Activated naive CD8-positive, alpha-beta T cell treated with anti-CD3 and anti-CD28 coated beads, Interleukin-2, amount 50 U/mL, for 16 hours (primary cell): ENCODE measurements at regions not wholly inside any gene's neighbourhood (a gene's known extent, or its start where the extent isn't known, plus 50 kb on each side); places are given as distances from the start of the nearest gene placed in this dataset.
"Not testable (repeated sequence)": the region's sequence is repeated elsewhere in the genome, so short reads cannot be mapped to it uniquely, and the experiment has no call there.

ENCODE experiments used
- DNase-seq: peaks from one replicate; pipeline ENCODE4 v3.0.0-alpha.2; 2020; ENCODE audit warnings: low read depth, low spot score

GRCh38 chr1:199780948-199781670, 246.4 kb upstream of the NR5A2 start:
- DNase-seq, result no peak

- no peak for DNase-seq
These were observed 243.2 kb upstream of the NR5A2 start for GRCh38 chr1:199784138-199784895.

DNA sequence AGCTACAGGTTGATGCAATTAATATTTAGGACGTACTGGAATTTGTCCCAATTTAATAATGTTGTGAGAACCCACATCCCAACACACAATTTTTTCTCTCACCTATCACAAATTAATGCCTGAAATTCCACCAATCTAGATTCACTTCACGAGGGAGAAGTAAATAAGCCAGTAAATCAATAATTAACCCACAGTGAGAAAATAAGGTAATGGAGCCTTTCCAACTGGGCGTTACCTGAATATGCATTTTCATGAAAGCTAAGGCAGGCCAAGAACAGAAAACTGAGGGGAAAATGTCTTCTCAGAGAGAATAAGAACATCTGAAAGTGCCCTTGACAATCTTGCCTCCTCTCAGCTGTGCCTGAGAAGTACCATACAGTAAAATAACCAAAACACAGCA, 240.8 kb upstream of the NR5A2 start:
- no peak for DNase-seq

- DNase-seq, result no peak
These were observed 238.4 kb upstream of the NR5A2 start for GRCh38 chr1:199789141-199789540.

GRCh38 chr1:199791495-199791894, 236.0 kb upstream of the NR5A2 start:
- no peak for DNase-seq

- no peak for DNase-seq
These were observed 234.6 kb upstream of the NR5A2 start for GRCh38 chr1:199792874-199793273.

DNA sequence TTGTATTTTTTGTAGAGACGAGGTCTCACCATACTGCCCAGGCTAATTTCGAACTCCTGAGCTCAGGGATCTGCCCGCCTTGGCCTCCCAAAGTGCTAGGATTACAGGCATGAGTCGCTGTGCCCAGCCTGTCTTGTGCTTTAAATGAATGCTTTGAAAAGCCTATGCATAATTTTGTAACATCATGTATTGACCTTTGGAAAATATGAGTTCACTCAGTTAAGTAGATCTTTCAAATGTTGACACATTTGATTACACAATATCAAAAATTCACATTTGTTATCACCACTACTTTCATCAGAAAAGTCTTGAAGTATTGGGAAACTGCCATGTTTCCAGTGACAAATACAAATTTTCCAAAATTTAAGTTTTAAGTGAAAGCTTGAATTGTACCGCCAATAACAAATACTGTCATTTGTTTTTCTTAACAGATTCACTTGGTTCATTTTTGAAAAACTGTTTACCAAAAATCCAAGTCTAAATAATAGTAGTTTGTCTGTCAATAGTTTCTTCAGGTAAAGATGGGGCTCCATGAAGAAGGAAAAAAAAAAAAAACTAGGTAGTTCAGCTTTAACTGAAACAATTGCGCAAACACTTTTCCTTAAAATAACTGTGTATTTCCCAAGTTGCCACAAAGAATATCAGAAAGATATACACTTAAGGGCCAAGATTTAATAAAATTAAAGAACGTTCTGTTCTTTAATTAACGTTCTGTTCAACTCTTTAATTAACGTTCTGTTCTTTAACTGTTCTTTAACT, 233.2 kb upstream of the NR5A2 start:
- no peak for DNase-seq

- no peak for DNase-seq
These were observed 228.4 kb upstream of the NR5A2 start for GRCh38 chr1:199799116-199799515.

DNA sequence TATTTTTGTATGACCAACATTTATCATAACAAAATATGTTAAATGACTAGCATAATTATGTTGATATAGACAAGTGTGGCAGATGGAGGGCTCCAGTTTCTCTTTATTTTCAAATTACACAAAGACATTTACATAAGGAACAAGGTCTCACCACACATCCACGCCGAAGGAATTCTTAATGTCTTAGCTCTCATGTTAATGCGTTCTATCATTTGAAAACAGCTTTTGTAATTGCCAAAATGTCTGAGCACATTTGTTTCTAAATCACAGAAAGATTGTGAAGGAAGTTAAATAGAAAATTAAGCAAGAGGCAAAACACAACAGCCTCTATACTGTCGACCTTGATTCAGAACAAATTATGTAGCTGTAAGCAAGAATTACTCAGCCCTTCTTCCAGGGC, 223.0 kb upstream of the NR5A2 start:
- DNase-seq, result no peak

DNA sequence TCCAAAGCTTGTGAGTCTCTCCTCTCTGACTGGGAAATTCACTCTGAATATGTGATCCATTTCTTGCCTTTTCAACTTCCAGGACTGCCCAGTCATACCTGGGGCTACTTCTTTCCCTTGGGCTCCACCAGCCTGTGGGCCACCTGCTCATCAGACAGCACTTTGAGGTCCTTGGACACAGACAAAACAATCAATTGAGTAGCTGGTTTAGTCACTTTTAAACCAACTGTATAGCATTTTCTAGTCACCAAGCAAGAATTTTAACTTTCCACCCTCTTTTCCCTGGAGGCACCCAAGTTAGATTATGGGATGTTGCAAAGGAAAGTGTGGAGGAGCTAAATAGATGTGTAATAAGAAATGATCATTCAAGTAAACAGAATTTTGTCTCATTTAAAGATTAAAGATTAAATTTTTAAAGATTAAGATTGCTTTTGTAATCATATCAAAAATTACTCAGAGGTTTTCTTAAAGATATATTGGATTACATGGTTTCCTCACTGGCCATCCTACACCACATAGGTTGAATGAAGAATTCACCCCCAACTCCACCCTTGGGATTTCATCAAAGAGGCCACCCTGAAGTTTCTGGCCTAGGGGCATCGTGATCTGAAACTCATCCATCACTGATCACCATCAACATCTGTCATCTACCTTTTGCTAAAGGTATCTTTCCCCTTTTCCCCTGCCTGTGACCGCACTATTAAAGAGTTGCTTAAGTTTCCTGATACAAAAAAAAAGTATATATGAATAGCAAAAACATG, 219.2 kb upstream of the NR5A2 start:
- DNase-seq, result no peak

GRCh38 chr1:199809311-199809710, 218.2 kb upstream of the NR5A2 start:
- no peak for DNase-seq

- no peak for DNase-seq
These were observed 216.3 kb upstream of the NR5A2 start for GRCh38 chr1:199811163-199811562.

GRCh38 chr1:199813198-199813597, 214.3 kb upstream of the NR5A2 start:
- DNase-seq, result no peak

- DNase-seq, result no peak
These were observed 211.6 kb upstream of the NR5A2 start for GRCh38 chr1:199815947-199816346.

DNA sequence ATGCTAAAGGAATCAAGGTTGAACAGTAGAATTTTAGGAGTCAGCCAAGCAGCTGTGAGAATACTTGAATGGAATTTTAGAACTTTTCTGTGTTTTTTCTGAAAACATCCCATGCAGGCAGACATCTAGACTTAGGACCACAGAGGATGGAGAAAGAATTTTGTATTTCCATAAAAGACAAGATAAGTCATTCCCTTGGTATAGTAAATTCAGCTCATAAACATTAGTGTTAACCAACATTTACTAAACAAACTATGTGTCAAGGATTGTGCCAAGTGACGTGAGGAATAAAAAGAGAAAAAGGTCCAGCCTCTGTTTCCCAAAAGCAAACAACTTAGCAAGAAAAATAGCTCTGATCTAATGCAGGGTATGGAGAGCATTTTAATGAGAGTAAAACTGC, 210.2 kb upstream of the NR5A2 start:
- DNase-seq, result no peak

DNA sequence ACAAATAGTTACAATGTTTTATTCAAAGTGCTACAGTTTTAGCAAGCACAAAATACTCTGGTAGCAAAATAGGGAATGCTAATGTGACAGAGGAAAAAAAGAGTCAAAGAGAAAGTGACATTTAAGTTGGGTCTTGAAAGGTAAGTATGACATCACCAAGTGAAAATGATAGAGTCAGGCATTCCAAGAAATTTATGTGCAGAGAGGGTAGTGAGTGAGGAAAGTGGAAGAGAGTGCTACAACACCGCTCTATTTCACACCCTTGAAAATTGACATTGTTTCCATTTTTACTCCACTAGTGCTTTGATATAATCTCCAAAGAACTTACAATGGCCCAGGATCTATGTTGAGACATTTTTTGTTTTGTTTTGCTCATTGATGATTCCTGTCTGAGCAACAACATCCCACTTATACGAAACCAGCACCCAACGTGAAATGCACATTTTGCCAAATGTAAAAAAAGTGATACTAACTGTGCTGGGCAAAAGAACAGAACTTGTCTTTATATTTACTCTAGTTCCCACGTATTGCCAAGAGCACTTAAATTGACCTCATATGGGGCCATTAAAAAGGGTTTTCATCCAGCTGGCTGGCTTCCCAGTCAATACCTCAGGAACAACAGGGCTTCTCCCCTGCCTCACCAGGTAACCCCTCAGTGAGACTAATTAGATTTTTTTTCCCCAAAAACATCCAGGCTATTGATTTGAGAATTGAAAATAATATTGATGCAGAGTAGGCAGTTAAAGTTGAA, 206.3 kb upstream of the NR5A2 start:
- no peak for DNase-seq

GRCh38 chr1:199832451-199832850, 195.1 kb upstream of the NR5A2 start:
- no peak for DNase-seq

DNA sequence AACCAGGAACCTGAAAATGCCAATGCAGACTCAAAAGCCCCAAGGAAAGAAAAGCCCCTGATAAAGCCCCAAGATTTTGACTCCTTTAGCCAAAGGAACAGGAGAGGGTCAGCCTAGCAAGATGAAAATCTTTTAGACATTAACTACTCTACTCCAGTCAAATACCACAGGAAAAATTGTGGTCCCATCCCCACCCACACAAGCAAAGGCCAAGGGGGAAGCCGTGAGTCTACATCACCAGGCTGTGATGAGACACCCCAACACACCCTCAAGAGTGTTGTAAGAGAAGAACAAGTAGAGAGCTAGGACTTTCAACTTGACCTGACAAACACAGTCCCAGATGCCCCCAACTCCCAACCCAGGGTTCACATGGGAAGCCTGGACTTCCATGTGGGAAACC, 192.8 kb upstream of the NR5A2 start:
- no peak for DNase-seq

GRCh38 chr1:199836430-199836829, 191.1 kb upstream of the NR5A2 start:
- no peak for DNase-seq

DNA sequence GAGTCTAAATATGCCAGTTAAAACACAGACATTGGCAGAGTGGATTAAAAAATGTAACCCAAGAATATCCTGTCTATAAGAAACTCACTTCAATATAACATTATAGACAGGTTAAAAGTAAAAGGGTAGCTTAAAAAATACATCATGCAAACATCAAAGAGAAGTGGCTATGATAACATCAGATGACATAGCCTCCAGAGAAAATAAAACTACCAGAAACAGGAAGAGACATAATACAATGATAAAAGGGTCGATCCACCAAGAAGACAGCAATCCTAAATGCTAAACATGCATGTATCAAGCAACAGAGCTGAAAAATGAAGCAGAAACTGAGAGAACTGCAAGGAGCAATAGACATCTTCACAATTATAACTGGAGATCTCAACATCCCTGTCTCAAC, 190.2 kb upstream of the NR5A2 start:
- no peak for DNase-seq

- DNase-seq, result not testable (repeated sequence)
These were observed 187.9 kb upstream of the NR5A2 start for GRCh38 chr1:199839608-199840007.
